ENCODE measurements at regions not wholly inside any gene's neighbourhood (a gene's known extent, or its start where the extent isn't known, plus 50 kb on each side); places are given as distances from the start of the nearest gene placed in this dataset.

GRCh38 chr18:73697353-73697752, 450.3 kb downstream of the FBXO15 start:
- Histone ChIP-seq H3K27ac (no peak overlapping the region), H3K9me3 (no peaks in the 10 kb centered on the region), H3K27me3 (no peaks in the 10 kb centered on the region), H3K4me3 (no peak overlapping the region), H3K4me1 (no peaks in the 10 kb centered on the region), H3K36me3 (no peaks in the 10 kb centered on the region)
- ATAC-seq (no peak), DNase-seq (no peak), FAIRE-seq (no peak)
- intact Hi-C loops (cut with DNase I), result no loop called here
- 49 to 57% methylated on average over 4 of the region's 4 CpGs for WGBS, 2 donors
- no peak for TF ChIP-seq CTCF (IDR thresholded peaks at IDR 0.05)

- H3K4me3 ChIP-seq, result no peak overlapping the region
- 30 to 39% methylated on average over 1 of the region's 1 CpG for WGBS, 2 donors
- DNase-seq (no peak), FAIRE-seq (no peak), ATAC-seq (no peak)
- no peak for TF ChIP-seq CTCF (IDR thresholded peaks at IDR 0.05)
- intact Hi-C loops (cut with DNase I), result no loop called here
- no peak overlapping the region for H3K27ac ChIP-seq
- no peaks in the 10 kb centered on the region for H3K27me3 ChIP-seq
- no peaks in the 10 kb centered on the region for H3K9me3 ChIP-seq
- H3K36me3 ChIP-seq, result no peaks in the 10 kb centered on the region
- no peaks in the 10 kb centered on the region for H3K4me1 ChIP-seq
Measured at GRCh38 chr18:73696698-73697097, 450.9 kb downstream of the FBXO15 start.

- Histone ChIP-seq H3K4me3 (no peak overlapping the region), H3K36me3 (no peaks in the 10 kb centered on the region), H3K27ac (no peak overlapping the region), H3K9me3 (no peaks in the 10 kb centered on the region), H3K4me1 (no peaks in the 10 kb centered on the region), H3K27me3 (no peaks in the 10 kb centered on the region)
- no peak for FAIRE-seq
- intact Hi-C loops (cut with DNase I), result no loop called here
- no peak for TF ChIP-seq CTCF (IDR thresholded peaks at IDR 0.05)
- no peak for ATAC-seq
- 64 to 77% methylated on average over 3 of the region's 3 CpGs for WGBS, 2 donors
- DNase-seq, result no peak
Measured at GRCh38 chr18:73696171-73696570, 451.5 kb downstream of the FBXO15 start.

GRCh38 chr18:73693091-73693490, 454.5 kb downstream of the FBXO15 start:
- no peak for FAIRE-seq
- no peak for ATAC-seq
- H3K27ac ChIP-seq, result no peak overlapping the region
- H3K27me3 ChIP-seq, result no peaks in the 10 kb centered on the region
- no peak for DNase-seq
- H3K4me1 ChIP-seq, result no peaks in the 10 kb centered on the region
- WGBS, 2 donors, result 53 to 64% methylated on average over 1 of the region's 1 CpG
- intact Hi-C loops (cut with DNase I), result no loop called here
- H3K36me3 ChIP-seq, result no peaks in the 10 kb centered on the region
- H3K9me3 ChIP-seq, result no peaks in the 10 kb centered on the region
- no peak for TF ChIP-seq CTCF (IDR thresholded peaks at IDR 0.05)
- H3K4me3 ChIP-seq, result no peak overlapping the region

GRCh38 chr18:73691624-73692023, 456.0 kb downstream of the FBXO15 start:
- no peak for TF ChIP-seq CTCF (IDR thresholded peaks at IDR 0.05)
- ATAC-seq, result no peak
- no peaks in the 10 kb centered on the region for H3K36me3 ChIP-seq
- peak in 1 of 6 donors; percentile 42 for DNase-seq
- H3K9me3 ChIP-seq, result no peaks in the 10 kb centered on the region
- no peak overlapping the region for H3K27ac ChIP-seq
- no peaks in the 10 kb centered on the region for H3K27me3 ChIP-seq
- H3K4me3 ChIP-seq, result no peak overlapping the region
- 73 to 84% methylated on average over 12 of the region's 12 CpGs for WGBS, 2 donors
- FAIRE-seq, result no peak
- intact Hi-C loops (cut with DNase I), result no loop called here
- no peaks in the 10 kb centered on the region for H3K4me1 ChIP-seq
